Stimulated activated CD4-positive, alpha-beta T cell treated with anti-CD3 and anti-CD28 coated beads, Interleukin-2, amount 100 ng/mL, for 24 hours (primary cell): ENCODE measurements at regions not wholly inside any gene's neighbourhood (a gene's known extent, or its start where the extent isn't known, plus 50 kb on each side); places are given as distances from the start of the nearest gene placed in this dataset.
"Not testable (repeated sequence)": the region's sequence is repeated elsewhere in the genome, so short reads cannot be mapped to it uniquely, and the experiment has no call there.

Experiments
- DNase-seq, 2 donors: peaks; one replicate each; pipeline ENCODE4 v3.0.0-alpha.2; 2020

DNA sequence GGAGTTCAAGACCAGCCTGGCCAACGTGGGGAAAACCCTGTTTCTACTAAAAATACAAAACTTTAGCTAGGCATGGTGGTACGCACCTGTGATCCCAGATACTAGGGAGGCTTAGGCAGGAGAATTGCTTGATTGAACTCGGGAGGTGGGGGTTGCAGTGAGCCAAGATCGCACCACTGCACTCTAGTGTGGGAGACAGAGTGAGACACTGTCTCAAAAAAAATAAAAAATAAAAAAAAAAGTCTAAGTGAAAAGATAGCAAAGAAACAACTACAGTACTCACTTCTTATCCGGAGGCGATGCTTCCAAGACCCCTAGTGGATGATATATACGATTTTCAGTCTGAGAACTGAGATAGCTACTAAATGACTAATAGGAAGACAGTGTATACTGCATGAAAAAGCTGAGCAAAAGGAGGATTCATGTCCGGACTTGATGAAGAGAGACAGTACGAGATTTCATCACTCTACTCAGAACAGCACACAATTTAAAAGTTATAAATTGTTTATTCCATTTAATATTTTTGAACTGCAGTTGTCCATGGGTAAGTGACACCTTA, 138.7 kb upstream of the GOLGA6L6 start:
- DNase-seq: not testable (repeated sequence)

- no peak for DNase-seq
Measured at GRCh38 chr15:20672470-20672869, 130.9 kb upstream of the GOLGA6L6 start.

GRCh38 chr15:20671675-20672074, 130.1 kb upstream of the GOLGA6L6 start:
- no peak for DNase-seq

DNA sequence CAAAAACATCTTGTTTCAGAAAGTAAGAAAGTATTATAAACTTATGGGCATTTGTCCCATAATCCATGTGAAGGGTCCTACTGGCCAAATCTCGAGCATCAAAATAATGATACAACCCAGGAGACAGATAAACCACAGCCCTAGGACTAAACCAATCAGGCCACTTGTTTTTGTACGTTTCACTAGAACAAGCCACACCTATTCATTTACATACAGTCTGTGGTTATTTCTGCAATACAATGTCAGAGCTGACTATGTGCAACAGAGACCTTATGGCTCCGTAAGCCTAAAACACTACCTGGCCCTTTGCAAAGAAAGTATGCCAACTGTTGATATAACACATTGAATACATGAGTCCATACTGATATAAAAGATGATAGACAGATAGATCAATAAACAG, 124.8 kb upstream of the GOLGA6L6 start:
- DNase-seq: not testable (repeated sequence)

DNA sequence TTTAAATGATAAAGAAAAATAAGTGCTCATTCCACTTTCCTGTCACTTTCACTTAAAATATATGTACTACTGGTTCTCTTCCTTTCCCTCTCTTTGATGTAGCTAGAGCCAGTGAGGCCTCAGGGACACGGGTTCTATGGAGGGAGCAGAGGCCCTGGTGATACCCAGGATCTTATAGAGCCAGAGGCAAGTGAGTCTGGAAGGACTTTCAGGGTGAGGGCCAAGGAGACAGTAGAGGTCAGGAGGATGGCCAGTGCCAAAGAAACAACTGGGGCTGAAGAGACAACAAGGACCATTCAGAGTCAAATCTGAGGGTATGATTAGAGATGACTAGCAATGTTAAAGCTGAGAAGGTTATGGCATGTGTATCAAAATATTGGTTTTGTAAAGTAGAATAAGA, 124.1 kb upstream of the GOLGA6L6 start:
- DNase-seq: no peak

GRCh38 chr15:20659265-20659664, 117.7 kb upstream of the GOLGA6L6 start:
- no peak for DNase-seq

- DNase-seq: no peak
Measured at GRCh38 chr15:20658024-20658423, 116.4 kb upstream of the GOLGA6L6 start.

DNA sequence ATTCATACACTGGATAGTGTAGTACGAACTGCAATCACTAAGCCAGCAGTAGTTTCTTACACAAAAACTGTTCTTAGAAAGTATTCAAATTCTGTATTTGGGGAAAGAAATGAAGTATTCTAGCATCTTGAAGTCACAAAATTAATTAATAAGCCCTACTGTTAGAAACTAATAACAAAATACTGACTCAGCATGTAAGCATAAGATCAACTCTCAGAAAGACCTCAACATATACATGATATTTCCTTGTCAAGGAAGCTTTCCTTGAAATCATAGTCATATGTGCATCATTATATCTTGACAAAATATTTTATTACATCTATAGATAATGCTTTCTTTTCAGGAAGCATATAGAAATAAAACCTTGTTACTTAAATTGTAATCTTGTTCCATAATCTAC, 115.5 kb upstream of the GOLGA6L6 start:
- no peak for DNase-seq

- DNase-seq: no peak
Measured at GRCh38 chr15:20652914-20653313, 111.3 kb upstream of the GOLGA6L6 start.

- DNase-seq: not testable (repeated sequence)
Measured at GRCh38 chr15:20648402-20648975, 106.9 kb upstream of the GOLGA6L6 start.

- no peak for DNase-seq
Measured at GRCh38 chr15:20646529-20647142, 105.0 kb upstream of the GOLGA6L6 start.

DNA sequence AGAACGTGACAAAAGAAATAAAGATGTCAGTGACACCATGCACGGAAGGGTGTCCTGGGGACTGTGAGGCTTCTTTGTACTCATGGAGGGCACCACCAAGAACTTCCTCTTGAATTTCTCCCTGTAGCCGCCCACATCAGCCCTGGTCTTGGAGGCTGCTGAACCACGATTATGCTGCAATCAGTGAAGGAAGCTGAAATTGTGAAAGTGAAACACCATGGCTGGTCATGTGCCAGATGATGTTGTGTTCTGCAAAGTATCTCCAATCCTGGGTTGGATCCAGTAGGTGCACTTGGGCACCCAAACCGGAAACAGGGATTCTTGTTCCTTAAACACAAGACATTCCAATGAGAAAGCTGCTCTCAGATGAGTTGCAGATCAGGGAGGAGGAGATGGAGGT, 104.4 kb upstream of the GOLGA6L6 start:
- DNase-seq: peak in 1 of 2 donors; percentile 37

GRCh38 chr15:20644896-20645295, 103.3 kb upstream of the GOLGA6L6 start:
- DNase-seq: no peak

DNA sequence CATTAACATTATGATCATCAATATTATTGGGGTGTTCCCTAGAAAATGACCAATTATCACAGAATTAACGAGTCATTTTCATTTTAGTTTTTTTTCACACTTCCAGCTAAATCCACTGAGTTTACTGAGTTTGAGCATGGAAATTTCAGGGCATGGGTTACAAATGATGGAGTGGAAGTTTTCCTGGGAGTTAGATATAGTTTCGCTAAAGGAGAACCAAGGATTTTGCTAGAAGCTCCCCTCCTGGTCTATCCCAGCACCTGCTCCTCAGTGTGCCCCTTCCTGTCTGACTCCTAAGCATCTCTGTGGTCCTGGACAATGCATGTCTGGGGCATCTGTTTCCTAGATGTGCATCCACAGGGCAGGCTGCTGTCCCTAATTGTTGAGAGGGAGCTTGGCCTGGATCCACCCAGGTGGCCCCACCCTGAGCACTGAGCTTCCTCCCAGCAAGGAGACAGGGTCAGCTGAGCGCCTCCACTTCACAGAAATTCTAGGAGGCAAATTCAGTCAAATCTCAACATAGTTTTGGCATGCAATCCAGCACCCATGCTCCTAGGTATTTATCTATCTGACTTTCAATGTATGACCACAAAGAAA, 102.3 kb upstream of the GOLGA6L6 start:
- DNase-seq: no peak

DNA sequence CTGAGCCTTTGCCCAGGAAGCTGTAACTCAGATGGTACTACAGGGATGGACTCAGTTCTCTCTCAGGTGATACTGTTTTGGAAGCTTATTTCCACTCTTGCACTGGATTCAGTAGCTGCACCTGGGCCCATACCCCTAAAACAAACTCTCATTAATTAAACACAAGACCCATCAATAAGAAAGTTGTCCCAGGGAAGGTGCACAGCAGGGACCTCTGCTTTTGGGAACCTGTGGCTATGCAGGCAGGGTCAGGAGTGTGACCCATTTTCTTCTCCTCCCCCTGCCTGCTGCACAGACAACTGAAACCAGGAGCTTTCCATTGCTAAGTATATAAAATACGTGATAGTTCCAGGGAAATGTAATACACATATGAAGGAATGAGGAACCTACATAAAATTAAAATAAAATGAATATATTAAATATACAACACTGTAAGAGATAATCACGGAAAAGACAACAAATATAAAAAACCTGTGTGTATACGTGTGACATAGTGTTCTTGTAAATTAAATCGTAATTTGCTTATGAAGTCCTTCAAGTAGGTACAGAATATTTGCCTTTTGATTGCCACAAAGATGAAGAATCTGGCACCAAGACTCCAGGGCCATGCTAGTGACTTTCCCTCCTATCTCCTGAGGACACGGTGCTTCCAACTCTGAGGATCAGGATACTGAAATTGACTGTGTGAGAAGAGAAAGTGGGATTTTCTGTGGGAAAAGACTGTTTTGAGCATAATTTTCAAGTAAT, 101.6 kb upstream of the GOLGA6L6 start:
- no peak for DNase-seq

DNA sequence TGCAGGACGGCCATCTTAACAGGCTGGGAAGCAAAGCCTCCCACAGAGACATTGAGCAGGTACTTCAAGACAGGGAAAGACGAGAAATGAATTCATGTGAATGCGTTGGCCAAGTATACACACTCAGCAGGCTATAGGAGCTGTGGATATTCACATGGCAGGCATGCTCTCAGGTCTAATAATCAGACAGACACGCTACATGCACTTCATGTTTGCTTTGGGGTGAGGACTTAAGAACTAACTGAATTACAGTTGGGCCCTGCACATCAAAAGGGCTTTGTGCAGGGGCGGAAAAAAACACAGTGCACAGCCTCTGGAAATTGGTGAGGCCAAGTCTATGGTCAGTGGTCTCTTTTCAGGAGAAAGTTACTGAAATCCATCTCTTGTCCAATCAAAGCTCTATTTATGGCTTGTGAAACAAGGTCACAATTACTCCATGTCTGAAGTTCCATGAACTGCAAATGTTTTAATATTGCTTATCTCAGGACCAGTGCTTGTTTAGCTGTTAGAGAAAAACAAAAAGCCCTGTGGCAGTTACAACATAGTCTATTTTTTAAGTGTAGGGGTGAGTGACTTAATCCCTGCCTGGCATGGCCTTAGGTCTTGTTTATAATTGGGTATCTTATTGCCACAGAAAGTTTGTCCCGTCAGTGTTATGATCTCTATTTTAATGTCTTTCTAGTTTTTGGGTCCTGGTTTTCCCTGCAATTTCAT, 100.6 kb upstream of the GOLGA6L6 start:
- no peak for DNase-seq

GRCh38 chr15:20640427-20640826, 98.8 kb upstream of the GOLGA6L6 start:
- not testable (repeated sequence) for DNase-seq

- not testable (repeated sequence) for DNase-seq
Measured at GRCh38 chr15:20639224-20639623, 97.6 kb upstream of the GOLGA6L6 start.

DNA sequence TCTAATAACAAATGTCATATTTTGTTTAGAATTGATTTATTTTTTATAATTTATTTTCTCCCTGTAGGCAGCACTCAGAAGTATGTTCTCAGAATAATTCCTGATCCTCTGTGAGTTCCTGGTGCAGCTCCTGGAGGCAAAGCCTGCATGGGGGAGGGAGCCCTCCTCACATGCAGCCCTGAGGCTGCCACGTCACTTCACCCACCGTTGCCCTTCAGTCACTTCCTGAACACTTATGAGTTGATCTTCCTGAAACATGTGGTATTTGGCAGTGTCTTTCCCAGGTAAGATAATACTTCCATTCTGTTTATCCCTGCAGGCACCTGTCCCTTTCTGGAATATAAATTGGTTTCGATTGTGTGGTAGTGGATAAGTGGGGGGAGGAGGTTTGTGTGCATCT, 95.9 kb upstream of the GOLGA6L6 start:
- DNase-seq: not testable (repeated sequence)

- not testable (repeated sequence) for DNase-seq
Measured at GRCh38 chr15:20629526-20629925, 87.9 kb upstream of the GOLGA6L6 start.

DNA sequence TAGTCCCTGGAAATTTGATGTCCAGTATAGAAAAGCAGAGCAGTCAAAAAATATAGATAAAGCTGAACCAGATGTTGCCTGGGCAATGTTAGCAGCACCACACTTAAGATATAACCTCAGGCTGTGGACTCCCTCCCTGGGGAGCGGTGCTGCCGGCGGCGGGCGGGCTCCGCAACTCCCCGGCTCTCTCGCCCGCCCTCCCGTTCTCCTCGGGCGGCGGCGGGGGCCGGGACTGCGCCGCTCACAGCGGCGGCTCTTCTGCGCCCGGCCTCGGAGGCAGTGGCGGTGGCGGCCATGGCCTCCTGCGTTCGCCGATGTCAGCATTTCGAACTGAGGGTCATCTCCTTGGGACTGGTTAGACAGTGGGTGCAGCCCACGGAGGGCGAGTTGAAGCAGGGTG, 86.9 kb upstream of the GOLGA6L6 start:
- not testable (repeated sequence) for DNase-seq

DNA sequence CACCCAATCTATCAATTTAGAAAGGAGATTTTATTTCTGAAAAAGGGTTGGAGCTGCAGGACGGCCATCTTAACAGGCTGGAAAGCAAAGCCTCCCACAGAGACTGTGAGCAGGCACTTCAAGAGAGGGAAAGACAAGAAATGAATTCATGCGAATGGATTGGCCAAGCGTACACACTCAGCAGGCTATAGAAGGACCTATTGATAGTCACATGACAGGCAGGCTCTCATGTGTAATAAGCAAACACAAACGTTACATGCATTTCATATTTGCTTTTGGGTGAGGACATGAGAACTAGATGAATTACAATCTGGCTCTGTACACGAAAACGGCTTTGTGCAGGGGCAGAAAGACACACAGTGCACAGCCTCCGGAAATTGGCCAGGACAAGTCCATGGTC, 83.9 kb upstream of the GOLGA6L6 start:
- DNase-seq: not testable (repeated sequence)

DNA sequence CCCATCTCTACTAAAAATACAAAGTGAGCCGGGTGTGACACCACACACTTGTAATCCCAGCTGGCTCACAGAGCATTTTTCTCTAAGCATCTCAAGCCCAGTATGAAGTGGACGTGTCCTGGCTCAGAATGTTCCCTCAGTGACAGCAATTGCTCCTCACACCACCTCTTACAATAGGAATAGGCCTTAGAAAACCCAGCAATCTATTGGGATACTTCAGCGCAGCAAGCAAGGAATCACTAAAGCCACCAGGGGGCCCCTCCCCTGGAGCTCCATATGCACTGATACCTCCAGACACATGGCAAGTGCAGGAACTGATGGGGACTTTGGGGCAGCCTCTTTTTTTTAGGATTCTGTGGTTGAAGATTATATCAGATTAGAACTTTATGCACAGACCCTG, 82.5 kb upstream of the GOLGA6L6 start:
- peak in 1 of 2 donors; percentile 33 for DNase-seq
